ENCODE measurements at regions not wholly inside any gene's neighbourhood (a gene's known extent, or its start where the extent isn't known, plus 50 kb on each side); places are given as distances from the start of the nearest gene placed in this dataset.

DNA sequence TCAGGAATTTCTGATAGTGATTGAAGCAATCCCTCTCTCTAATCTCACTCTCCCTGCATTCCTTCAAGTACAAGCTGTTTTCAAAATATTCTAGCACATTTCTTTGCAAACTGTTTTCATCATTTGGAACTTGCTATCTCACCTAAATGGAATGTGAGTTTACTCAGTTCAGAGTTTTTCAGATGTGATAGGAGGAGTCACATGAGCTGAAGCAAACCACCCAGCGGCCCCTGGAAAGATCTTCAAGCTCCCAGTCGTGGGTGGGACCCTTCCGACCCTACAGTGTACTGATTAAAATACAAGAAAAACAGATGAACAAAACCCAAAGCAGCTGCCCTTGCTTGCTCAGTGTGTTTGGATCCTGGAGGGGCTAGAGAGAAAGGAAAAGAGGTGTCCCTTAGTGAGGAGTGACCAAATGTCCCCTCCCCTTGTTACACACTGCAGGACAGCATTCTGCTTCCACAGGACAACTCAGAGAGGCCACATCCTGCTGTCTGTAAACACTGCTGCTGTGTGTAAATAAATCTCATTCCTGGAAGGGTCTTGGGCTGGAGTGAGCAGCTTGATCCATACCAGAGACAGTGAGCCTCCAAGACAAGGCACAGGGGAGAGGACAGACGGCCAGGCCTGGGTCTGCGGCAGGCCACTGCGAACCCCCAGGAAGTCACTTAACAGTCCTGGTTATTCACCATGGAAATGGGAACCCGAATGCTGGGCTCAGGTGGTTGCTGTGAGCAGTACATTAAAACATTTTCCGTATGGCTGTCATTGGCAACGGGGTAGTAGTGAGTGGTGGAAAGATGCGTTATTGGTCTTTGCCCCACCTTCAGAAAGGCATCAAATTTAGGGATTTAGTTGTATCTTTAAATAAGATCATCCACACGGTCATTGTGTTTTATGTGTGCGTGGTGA, 229.2 kb downstream of the RHOU start (continued):
- TF ChIP-seq TOPORS (CRISPR knock-in tag; IDR thresholded peaks at IDR 0.05) (peak; percentile 66; the same call in 1 of the 2 replicates), DPF2 (CRISPR knock-in tag; IDR thresholded peaks at IDR 0.05; ENCODE audit: borderline replicate concordance, low read depth) (peak; percentile 38; the same call in 1 of the 2 replicates), TBL1XR1 (IDR thresholded peaks at IDR 0.05; ENCODE audit: borderline replicate concordance, low read length, partially characterized antibody) (peak; percentile 59), SAP130 (CRISPR knock-in tag; IDR thresholded peaks at IDR 0.05; ENCODE audit: low read depth) (peak; percentile 60), ZSCAN9 (CRISPR knock-in tag; IDR thresholded peaks at IDR 0.05; ENCODE audit: borderline replicate concordance) (no peak), GPN1 (CRISPR knock-in tag; IDR thresholded peaks at IDR 0.05; ENCODE audit: borderline replicate concordance) (no peak), RXRA (CRISPR knock-in tag; IDR thresholded peaks at IDR 0.05) (peak; percentile 32; the same call in 1 of the 2 replicates), POLR2G (IDR thresholded peaks at IDR 0.05; ENCODE audit: low read depth, low read length) (peak; percentile 43; the same call in 1 of the 2 replicates), EP300 (IDR thresholded peaks at IDR 0.05; ENCODE audit: low read depth in 2 of 2, low read length in 2 of 2) (peak in 1 of 2 experiments; percentile 66; a peak in 1 of 4 replicates), EP300 (CRISPR knock-in tag; IDR thresholded peaks at IDR 0.05; ENCODE audit: borderline replicate concordance) (no peak; the same call in 1 of the 2 replicates), FOXA1 (IDR thresholded peaks at IDR 0.05) (no peak), FOXA1 (CRISPR knock-in tag; IDR thresholded peaks at IDR 0.05) (peak; percentile 95), PHF5A (CRISPR knock-in tag; IDR thresholded peaks at IDR 0.05; ENCODE audit: low read depth, unreplicated experiment) (no peak), ZNF121 (CRISPR knock-in tag; IDR thresholded peaks at IDR 0.05) (peak; percentile 96), SALL1 (CRISPR knock-in tag; IDR thresholded peaks at IDR 0.05) (peak; percentile 80), PHF21A (CRISPR knock-in tag; IDR thresholded peaks at IDR 0.05) (peak; percentile 68), MIXL1 (CRISPR knock-in tag; IDR thresholded peaks at IDR 0.05) (0 out of 2 replicates have a peak, but pooled peaks have one; percentile 8)
- TF ChIP-seq, protein P1, sequence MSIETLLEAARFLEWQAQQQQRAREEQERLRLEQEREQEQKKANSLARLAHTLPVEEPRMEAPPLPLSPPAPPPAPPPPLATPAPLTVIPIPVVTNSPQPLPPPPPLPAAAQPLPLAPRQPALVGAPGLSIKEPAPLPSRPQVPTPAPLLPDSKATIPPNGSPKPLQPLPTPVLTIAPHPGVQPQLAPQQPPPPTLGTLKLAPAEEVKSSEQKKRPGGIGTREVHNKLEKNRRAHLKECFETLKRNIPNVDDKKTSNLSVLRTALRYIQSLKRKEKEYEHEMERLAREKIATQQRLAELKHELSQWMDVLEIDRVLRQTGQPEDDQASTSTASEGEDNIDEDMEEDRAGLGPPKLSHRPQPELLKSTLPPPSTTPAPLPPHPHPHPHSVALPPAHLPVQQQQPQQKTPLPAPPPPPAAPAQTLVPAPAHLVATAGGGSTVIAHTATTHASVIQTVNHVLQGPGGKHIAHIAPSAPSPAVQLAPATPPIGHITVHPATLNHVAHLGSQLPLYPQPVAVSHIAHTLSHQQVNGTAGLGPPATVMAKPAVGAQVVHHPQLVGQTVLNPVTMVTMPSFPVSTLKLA (IDR thresholded peaks at IDR 0.05), result no peak
- TF ChIP-seq, protein P2, sequence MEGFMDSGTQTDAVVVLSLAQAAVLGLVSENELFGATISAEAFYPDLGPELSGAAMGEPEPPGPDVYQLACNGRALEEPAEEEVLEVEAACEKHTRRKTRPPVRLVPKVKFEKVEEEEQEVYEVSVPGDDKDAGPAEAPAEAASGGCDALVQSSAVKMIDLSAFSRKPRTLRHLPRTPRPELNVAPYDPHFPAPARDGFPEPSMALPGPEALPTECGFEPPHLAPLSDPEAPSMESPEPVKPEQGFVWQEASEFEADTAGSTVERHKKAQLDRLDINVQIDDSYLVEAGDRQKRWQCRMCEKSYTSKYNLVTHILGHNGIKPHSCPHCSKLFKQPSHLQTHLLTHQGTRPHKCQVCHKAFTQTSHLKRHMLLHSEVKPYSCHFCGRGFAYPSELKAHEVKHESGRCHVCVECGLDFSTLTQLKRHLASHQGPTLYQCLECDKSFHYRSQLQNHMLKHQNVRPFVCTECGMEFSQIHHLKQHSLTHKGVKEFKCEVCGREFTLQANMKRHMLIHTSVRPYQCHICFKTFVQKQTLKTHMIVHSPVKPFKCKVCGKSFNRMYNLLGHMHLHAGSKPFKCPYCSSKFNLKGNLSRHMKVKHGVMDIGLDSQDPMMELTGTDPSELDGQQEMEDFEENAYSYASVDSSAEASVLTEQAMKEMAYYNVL (CRISPR knock-in tag; IDR thresholded peaks at IDR 0.05; ENCODE audit: borderline replicate concordance), result peak; percentile 27; the same call in 1 of the 2 replicates
- TF ChIP-seq, protein P3, sequence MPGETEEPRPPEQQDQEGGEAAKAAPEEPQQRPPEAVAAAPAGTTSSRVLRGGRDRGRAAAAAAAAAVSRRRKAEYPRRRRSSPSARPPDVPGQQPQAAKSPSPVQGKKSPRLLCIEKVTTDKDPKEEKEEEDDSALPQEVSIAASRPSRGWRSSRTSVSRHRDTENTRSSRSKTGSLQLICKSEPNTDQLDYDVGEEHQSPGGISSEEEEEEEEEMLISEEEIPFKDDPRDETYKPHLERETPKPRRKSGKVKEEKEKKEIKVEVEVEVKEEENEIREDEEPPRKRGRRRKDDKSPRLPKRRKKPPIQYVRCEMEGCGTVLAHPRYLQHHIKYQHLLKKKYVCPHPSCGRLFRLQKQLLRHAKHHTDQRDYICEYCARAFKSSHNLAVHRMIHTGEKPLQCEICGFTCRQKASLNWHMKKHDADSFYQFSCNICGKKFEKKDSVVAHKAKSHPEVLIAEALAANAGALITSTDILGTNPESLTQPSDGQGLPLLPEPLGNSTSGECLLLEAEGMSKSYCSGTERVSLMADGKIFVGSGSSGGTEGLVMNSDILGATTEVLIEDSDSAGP (CRISPR knock-in tag; IDR thresholded peaks at IDR 0.05; ENCODE audit: borderline replicate concordance), result peak; percentile 17; the same call in 1 of the 2 replicates
- TF ChIP-seq, protein P4, sequence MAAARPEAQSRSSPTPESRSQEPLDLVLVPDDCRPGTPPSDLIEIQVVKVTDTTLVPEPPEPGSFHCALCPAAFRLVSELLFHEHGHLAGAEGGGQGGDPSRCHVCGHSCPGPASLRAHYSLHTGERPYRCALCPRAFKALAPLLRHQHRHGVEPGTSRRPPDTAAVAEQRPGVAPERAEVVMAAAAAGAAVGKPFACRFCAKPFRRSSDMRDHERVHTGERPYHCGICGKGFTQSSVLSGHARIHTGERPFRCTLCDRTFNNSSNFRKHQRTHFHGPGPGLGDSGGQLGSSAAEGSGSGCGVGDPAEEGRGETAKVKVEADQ (CRISPR knock-in tag; IDR thresholded peaks at IDR 0.05; ENCODE audit: borderline replicate concordance), result no peak
- TF ChIP-seq, protein P5, sequence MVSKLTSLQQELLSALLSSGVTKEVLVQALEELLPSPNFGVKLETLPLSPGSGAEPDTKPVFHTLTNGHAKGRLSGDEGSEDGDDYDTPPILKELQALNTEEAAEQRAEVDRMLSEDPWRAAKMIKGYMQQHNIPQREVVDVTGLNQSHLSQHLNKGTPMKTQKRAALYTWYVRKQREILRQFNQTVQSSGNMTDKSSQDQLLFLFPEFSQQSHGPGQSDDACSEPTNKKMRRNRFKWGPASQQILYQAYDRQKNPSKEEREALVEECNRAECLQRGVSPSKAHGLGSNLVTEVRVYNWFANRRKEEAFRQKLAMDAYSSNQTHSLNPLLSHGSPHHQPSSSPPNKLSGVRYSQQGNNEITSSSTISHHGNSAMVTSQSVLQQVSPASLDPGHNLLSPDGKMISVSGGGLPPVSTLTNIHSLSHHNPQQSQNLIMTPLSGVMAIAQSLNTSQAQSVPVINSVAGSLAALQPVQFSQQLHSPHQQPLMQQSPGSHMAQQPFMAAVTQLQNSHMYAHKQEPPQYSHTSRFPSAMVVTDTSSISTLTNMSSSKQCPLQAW (CRISPR knock-in tag; IDR thresholded peaks at IDR 0.05), result peak; percentile 85

Data from HepG2 (cell line).